ENCODE measurements at regions not wholly inside any gene's neighbourhood (a gene's known extent, or its start where the extent isn't known, plus 50 kb on each side); places are given as distances from the start of the nearest gene placed in this dataset.

DNA sequence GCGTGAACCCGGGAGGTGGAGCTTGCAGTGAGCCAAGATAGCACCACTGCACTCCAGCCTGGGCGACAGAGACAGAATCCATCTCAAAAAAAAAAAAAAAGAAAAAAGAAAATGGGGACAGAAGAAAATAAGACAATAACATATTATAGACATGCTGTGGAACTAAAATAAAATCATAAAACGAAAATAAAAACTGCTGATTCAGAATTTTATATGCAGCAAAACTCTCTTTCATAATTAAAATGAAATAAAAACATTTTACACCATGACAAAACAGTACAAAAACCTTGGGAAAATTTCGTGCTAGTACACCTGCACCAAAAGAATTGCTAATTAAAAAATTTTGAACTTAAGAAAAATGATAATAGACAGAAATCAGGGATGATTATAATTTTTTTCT lies 2245.1 kb downstream of the PCDH9 start:
- dilution Hi-C loops (cut with MboI; ENCODE audit: extremely low pct_ligation_motif_present, low sequenced_read_pairs), result no loop called here
- Histone ChIP-seq H3K4me2 (ENCODE audit: insufficient read depth, low read length) (no peak overlapping the region), H3K9me3 (replicated peaks; ENCODE audit: control insufficient read depth, insufficient read depth, low read length) (no peaks in the 10 kb centered on the region), H3K79me2 (ENCODE audit: control insufficient read depth, insufficient read depth, low read length) (no peaks in the 10 kb centered on the region), H3K9ac (replicated peaks; ENCODE audit: extremely low read depth, insufficient read depth, low read length) (no peak overlapping the region), H2AFZ (ENCODE audit: low read depth, low read length) (no peak overlapping the region), H3K9me1 (replicated peaks; ENCODE audit: control insufficient read depth, extremely low read depth, insufficient read depth, low read length) (no peaks in the 10 kb centered on the region), H3K4me3 (replicated peaks in 1 of 3; ENCODE audit: insufficient read depth in 1 of 3, low read depth in 1 of 3, low read length in 3 of 3) (no peak overlapping the region), H4K20me1 (replicated peaks; ENCODE audit: control insufficient read depth, extremely low read depth, insufficient read depth, low read length) (no peaks in the 10 kb centered on the region), H3K27me3 (ENCODE audit: control insufficient read depth in 2 of 2, insufficient read depth in 2 of 2, low read length in 2 of 2) (no peaks in the 10 kb centered on the region), H3K4me1 (ENCODE audit: control insufficient read depth, extremely low read depth, insufficient read depth, low read length) (no peaks in the 10 kb centered on the region), H3K27ac (ENCODE audit: insufficient read depth, low read depth, low read length) (no peak overlapping the region), H3K36me3 (ENCODE audit: control insufficient read depth in 2 of 2, extremely low read depth in 1 of 2, insufficient read depth in 2 of 2, low read length in 2 of 2) (no peaks in the 10 kb centered on the region)
- intact Hi-C loops (cut with micrococcal nuclease), result no loop called here
- TF ChIP-seq POLR2A (IDR thresholded peaks at IDR 0.05; ENCODE audit: low read depth, low read length), result no peak
- no peak for TF ChIP-seq GATA2 (IDR thresholded peaks at IDR 0.05; ENCODE audit: insufficient read depth, insufficient read length, low read depth, low read length)
- TF ChIP-seq JUN (IDR thresholded peaks at IDR 0.05; ENCODE audit: borderline replicate concordance, insufficient read depth, insufficient read length, low read depth), result no peak
- TF ChIP-seq, protein P1, sequence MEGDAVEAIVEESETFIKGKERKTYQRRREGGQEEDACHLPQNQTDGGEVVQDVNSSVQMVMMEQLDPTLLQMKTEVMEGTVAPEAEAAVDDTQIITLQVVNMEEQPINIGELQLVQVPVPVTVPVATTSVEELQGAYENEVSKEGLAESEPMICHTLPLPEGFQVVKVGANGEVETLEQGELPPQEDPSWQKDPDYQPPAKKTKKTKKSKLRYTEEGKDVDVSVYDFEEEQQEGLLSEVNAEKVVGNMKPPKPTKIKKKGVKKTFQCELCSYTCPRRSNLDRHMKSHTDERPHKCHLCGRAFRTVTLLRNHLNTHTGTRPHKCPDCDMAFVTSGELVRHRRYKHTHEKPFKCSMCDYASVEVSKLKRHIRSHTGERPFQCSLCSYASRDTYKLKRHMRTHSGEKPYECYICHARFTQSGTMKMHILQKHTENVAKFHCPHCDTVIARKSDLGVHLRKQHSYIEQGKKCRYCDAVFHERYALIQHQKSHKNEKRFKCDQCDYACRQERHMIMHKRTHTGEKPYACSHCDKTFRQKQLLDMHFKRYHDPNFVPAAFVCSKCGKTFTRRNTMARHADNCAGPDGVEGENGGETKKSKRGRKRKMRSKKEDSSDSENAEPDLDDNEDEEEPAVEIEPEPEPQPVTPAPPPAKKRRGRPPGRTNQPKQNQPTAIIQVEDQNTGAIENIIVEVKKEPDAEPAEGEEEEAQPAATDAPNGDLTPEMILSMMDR (IDR thresholded peaks at IDR 0.05; ENCODE audit: extremely low read depth in 1 of 2, insufficient read depth in 1 of 2, low read depth in 1 of 2, low read length in 2 of 2), result no peak
- no peak for TF ChIP-seq FOS (IDR thresholded peaks at IDR 0.05; ENCODE audit: borderline replicate concordance, insufficient read depth, low read length)
- no peak for TF ChIP-seq POLR2AphosphoS5 (IDR thresholded peaks at IDR 0.05; ENCODE audit: insufficient read depth, low read depth, low read length)
- TF ChIP-seq EZH2 (IDR thresholded peaks at IDR 0.05; ENCODE audit: borderline replicate concordance, low read depth, low read length, severe bottlenecking), result no peak
- TF ChIP-seq MAX (IDR thresholded peaks at IDR 0.05; ENCODE audit: insufficient read depth, insufficient read length), result no peak
- CTCF ChIA-PET, result no interaction called here
- BruUV-seq (replicated peaks), result no TSS peak
- POLR2A ChIA-PET, result no interaction called here
- FAIRE-seq (no peak), DNase-seq (ENCODE audit: low read depth, low spot score) (no peak)

Measured in endothelial cell of umbilical vein (primary cell).